ENCODE measurements at regions not wholly inside any gene's neighbourhood (a gene's known extent, or its start where the extent isn't known, plus 50 kb on each side); places are given as distances from the start of the nearest gene placed in this dataset.

DNA sequence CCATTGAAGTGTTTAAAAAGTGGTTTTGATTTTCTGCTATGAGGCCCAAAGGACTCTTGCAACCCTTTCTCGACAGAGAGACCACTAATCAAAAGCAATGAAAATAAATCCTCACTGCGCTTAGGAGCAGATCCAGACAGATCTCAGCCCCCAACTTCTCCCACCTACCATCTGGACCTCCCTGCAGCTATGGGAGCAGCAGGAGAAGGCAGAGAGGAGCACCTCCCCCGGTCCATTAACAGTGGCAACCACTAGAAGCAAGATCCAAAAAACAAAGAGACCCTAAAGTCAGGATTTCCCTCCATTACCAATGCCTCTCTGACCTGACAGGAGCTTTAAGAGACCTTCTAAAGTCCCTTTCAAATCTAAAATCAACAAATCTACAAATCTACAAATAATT, 99.0 kb upstream of the LSM8 start:
- Histone ChIP-seq H2AK5ac (ENCODE audit: low read depth, low read length) (no peak overlapping the region), H2BK5ac (ENCODE audit: low read depth, low read length, poor library complexity, severe bottlenecking) (no peak overlapping the region), H4K5ac (ENCODE audit: low read depth, low read length) (no peak overlapping the region), H3K79me1 (ENCODE audit: low read depth in 1 of 2, low read length in 2 of 2) (no peaks in the 10 kb centered on the region), H3K14ac (replicated peaks; ENCODE audit: low read depth, low read length) (no peak overlapping the region), H3K9me1 (ENCODE audit: insufficient read depth, low read length) (no peaks in the 10 kb centered on the region), H3K4me1 (ENCODE audit: control insufficient read depth, insufficient read depth, low read length) (no peaks in the 10 kb centered on the region), H4K91ac (ENCODE audit: insufficient read depth, low read depth, low read length) (no peak overlapping the region), H3K9ac (ENCODE audit: low read depth, low read length) (no peak overlapping the region), H2BK120ac (ENCODE audit: low read depth, low read length) (no peak overlapping the region), H3K4me3 (ENCODE audit: insufficient read depth, low read depth, low read length) (no peak overlapping the region), H3K4ac (ENCODE audit: low read depth, low read length) (no peak overlapping the region), H3K23ac (ENCODE audit: low read depth, low read length) (no peak overlapping the region), H2BK20ac (ENCODE audit: low read depth, low read length) (no peak overlapping the region), H2BK15ac (ENCODE audit: low read depth, low read length) (no peak overlapping the region), H2AFZ (replicated peaks; ENCODE audit: low read length, poor library complexity) (no peak overlapping the region), H3K18ac (ENCODE audit: low read depth, low read length) (no peak overlapping the region), H4K8ac (ENCODE audit: low read depth in 2 of 2, low read length in 2 of 2) (no peak overlapping the region), H3K9me3 (ENCODE audit: control insufficient read depth, insufficient read depth, low read length) (no peaks in the 10 kb centered on the region), H3K27me3 (ENCODE audit: control insufficient read depth, insufficient read depth, low read length) (no peaks in the 10 kb centered on the region), H4K20me1 (ENCODE audit: insufficient read depth, low read length) (no peaks in the 10 kb centered on the region), H2AK9ac (replicated peaks; ENCODE audit: low read depth, low read length, poor library complexity) (no peak overlapping the region), H3K4me2 (ENCODE audit: low read depth, low read length) (no peak overlapping the region), H3K56ac (ENCODE audit: extremely low read depth, insufficient read depth, low read length) (no peak overlapping the region), H3K27ac (ENCODE audit: insufficient read depth, low read length) (no peak overlapping the region), H3K36me3 (ENCODE audit: control insufficient read depth, insufficient read depth, low read length) (no peaks in the 10 kb centered on the region)
- DNase-seq, result no peak
- ChIA-PET POLR2A (ENCODE audit: unreplicated experiment) (no interaction called here), CTCF (no interaction called here)
- TF ChIP-seq MXI1 (IDR thresholded peaks at IDR 0.05; ENCODE audit: borderline replicate concordance, low read depth, low read length) (no peak), SMC3 (IDR thresholded peaks at IDR 0.05; ENCODE audit: low read depth, low read length) (no peak), FOS (IDR thresholded peaks at IDR 0.05; ENCODE audit: low read depth, low read length) (no peak)
- TF ChIP-seq, protein P1, sequence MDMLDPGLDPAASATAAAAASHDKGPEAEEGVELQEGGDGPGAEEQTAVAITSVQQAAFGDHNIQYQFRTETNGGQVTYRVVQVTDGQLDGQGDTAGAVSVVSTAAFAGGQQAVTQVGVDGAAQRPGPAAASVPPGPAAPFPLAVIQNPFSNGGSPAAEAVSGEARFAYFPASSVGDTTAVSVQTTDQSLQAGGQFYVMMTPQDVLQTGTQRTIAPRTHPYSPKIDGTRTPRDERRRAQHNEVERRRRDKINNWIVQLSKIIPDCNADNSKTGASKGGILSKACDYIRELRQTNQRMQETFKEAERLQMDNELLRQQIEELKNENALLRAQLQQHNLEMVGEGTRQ (IDR thresholded peaks at IDR 0.05; ENCODE audit: low read depth, low read length), result no peak
- intact Hi-C loops (cut with micrococcal nuclease) (no loop called here), in situ Hi-C loops (cut with MboI; ENCODE audit: low sequenced_read_pairs) (loop anchor here (25.0 kb wide), 1 partner anchor 323 kb away; no protein-coding TSS in a partner anchor), dilution Hi-C loops (cut with HindIII; ENCODE audit: low sequenced_read_pairs, unreplicated experiment) (no loop called here)
- WGBS, 2 experiments (ENCODE audit: extremely low coverage in 2 of 2, insufficient read length in 1 of 2), result no CpG with 5 or more reads among the region's 3 CpGs
- BruUV-seq (replicated peaks), result no TSS peak
- ATAC-seq (ENCODE audit: low read depth), result no peak

All from IMR-90 (cell line).